MV-4-11 (cell line): ENCODE measurements at regions not wholly inside any gene's neighbourhood (a gene's known extent, or its start where the extent isn't known, plus 50 kb on each side); places are given as distances from the start of the nearest gene placed in this dataset.
"Not testable (repeated sequence)": the region's sequence is repeated elsewhere in the genome, so short reads cannot be mapped to it uniquely, and the experiment has no call there.

Experiments used
- DNase-seq: peaks from one replicate; lab custom pipeline; 2025; lab: John Stamatoyannopoulos, UW

GRCh38 chr10:3659203-3659917 is 125.6 kb downstream of the KLF6 start:
- DNase-seq, result no peak

DNA sequence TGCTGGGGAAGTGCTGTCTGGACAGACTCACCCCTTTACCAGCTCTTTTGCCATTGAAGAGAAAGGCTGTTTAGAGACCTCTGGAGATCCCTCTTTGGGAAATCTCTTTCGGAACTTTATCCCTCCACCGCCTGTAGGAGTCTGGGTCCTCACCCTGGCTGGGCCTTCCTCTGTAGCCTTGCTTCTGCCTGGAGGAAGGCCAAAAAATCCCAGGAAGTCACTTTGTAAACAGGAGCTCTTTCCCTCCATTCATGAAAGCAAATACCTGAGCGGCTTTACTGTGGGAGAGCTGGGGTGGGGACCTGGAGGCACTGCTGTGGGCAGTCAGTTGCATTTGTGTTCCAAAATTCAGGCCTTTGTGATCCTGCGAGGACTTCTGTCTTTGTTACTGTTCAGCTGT is 126.2 kb downstream of the KLF6 start:
- DNase-seq, result no peak

- DNase-seq, result no peak
Measured at GRCh38 chr10:3656214-3656613, 128.8 kb downstream of the KLF6 start.

DNA sequence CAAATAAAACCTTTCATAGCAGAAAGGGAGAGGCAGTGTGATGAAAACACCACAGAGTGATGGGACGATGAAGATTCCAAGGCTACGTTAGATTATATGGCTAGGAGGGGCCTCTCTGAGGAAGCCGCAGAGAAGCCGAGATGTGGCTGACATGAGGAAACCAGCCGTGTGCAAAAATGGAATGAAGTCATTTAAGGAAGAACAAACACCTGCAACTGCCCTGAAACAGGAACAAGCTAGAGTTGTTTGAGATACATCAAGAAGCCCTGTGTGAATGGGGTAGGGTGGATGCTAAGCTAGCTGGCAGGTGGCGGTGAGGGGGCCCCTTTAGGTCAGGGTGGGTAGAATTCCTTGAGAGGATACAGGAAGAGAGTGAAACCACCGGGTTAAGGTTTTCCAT is 129.5 kb downstream of the KLF6 start:
- peak; percentile 76 for DNase-seq

DNA sequence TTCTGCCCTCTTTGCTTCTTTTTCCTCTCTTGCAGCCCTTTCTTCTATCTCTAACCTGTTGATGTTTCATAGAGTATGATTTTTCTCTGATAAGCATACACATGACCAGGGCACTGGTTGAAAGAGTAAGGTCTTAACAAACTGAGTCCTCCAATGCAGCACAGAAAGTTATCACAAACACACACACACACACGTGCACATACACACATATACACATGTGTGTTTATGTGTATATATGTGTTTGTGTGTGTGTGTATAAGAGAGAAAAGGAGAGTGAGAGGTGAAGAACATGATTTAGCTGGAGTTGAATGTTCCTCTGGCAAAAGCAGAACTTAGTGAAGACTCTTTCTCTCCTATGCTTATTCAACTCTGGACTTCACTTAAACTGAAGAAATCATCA is 130.0 kb downstream of the KLF6 start:
- peak; percentile 6 for DNase-seq

DNA sequence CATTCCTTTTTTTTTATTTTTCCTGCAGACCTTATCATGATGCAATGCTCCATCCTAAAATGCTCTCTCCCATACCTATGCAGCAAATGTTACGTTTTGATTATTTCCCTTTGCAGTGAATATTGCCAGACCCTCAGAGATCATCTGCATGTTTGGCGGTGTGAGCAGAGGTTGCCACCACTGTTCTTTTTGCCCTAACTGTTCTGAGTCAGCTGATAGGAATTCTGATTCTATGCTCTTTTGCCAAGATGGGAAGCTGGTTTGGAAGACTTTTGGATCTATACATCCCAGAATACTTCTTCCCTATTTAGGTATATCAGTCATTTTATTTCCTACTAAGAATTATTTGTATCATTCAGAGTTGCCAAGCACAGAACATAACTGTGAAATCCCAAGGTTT is 130.5 kb downstream of the KLF6 start:
- DNase-seq, result no peak

DNA sequence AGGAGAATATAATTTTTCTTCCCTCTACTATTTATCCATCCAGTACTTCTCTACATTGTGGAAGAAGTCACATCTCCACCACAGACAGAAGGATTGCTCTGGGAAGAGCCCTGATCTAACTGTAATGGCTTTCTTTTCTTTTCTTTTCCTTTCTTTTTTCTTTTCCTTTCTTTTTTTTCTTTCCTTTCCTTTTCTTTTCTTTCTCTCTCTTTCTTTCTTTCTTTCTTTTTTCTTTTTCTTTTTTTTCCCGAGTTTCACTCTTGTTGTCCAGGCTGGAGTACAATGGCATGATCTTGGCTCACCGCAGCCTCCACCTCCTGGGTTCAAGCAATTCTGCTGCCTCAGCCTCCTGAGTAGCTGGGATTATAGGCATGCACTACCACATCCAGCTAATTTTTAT is 131.7 kb downstream of the KLF6 start:
- not testable (repeated sequence) for DNase-seq

DNA sequence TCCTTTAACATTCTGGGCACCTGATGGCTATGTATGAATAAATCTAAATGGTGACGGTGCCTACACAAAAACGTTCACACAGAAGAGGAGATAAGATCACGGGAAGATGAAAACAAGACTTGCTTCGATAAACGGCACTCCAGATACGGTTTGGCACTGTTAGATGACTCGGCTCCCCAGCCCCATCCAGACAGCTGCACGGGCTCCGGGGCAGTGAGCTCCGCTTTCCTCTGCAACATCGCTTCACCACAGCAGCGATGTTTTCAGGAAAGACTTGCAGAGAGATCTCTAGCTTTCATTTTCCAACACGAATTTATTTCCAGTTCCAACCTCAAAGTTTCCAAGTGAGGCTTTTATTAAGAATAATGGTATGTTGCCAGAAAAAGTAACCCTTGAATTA is 132.1 kb downstream of the KLF6 start:
- peak; percentile 15 for DNase-seq

DNA sequence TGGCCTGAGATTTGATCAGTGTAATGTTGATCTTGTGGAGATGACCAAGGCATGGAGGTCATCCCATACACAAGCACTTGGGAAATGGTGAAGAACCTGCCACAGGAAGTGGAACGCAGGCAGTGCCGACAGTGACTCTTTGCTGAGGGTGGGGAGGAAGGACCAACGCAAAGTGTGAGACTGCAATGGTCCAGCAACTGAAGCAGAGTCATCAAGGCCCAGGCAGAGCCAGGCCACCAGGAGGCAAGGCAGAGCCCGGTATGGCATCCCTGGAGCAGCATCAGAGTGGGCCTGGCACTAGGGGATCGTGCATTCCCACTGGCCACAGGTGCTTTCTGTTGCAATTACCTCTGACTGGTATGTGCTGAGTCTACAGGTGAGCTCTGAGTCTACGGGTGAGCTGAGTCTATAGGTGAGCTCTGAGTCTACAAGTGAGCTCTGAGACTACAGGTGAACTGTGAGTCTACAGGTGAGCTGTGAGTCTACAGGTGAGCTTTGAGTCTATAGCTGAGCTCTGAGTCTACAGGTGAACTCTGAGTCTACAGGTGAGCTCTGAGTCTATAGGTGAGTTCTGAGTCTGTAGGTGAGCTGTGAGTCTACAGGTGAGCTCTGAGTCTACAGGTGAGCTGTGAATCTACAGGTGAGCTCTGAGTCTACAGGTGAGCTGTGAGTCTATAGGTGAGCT is 132.9 kb downstream of the KLF6 start:
- DNase-seq, result no peak

- no peak for DNase-seq
Measured at GRCh38 chr10:3648576-3648975, 136.4 kb downstream of the KLF6 start.

DNA sequence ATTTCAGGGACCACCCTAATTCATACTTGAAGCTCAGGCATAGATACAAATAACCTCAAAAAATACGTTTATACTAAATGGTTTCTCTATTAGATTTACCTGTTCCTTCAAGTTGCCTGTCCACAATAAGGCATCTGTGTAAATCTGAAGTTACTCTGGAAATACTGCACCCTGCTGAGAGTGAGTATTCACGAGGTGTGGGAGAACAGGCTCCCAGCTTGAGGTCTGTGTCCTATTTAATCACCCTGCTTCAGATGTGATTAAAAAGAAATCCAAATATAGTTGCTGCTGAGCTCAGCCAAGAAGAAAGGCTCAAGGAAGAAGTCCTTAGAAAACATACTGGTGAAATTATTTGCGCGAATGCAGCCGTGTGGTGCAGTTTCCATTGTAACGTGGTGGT is 136.8 kb downstream of the KLF6 start:
- DNase-seq, result no peak

DNA sequence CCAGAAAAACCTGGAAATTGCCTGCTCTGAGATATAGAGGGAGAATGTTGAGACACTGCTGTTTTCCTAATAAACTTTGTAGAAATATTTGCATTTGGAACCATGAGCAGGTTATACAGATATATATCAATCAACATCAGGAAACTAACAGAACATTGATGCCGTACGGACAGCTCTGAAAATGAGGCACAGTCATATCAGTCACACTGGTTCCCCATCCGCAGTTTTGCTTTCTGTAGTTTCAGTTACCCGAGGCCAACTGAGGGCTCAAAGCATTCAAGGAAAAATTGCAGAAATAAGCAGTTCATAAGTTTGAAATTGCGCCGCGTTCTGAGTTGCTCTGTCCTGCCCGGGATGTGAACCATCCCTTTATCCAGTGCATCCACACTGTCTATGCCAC is 137.9 kb downstream of the KLF6 start:
- DNase-seq, result peak; percentile 56

GRCh38 chr10:3645406-3645805 is 139.6 kb downstream of the KLF6 start:
- DNase-seq, result no peak

DNA sequence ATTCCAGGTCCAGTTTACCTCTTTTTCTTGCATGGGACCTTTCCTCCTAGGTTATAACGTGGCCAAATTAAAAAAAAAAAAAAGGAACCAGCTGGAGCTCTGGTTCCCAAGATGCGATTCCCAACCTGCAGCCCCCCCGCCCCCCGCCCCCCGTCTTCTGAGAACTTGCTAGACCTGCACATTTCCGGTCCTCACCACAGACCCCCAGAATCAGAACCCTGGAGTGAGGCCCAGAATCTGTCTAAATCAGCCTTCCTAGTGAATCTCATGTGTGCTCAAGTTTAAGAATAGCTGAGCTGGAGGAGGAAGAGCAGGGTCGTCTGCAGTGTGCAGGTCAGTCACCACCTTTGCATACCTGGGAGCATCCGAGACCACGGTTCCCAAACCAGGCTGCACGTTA is 144.2 kb downstream of the KLF6 start:
- no peak for DNase-seq

GRCh38 chr10:3639546-3639945 is 145.5 kb downstream of the KLF6 start:
- no peak for DNase-seq

- no peak for DNase-seq
Measured at GRCh38 chr10:3636356-3637181, 148.4 kb downstream of the KLF6 start.

DNA sequence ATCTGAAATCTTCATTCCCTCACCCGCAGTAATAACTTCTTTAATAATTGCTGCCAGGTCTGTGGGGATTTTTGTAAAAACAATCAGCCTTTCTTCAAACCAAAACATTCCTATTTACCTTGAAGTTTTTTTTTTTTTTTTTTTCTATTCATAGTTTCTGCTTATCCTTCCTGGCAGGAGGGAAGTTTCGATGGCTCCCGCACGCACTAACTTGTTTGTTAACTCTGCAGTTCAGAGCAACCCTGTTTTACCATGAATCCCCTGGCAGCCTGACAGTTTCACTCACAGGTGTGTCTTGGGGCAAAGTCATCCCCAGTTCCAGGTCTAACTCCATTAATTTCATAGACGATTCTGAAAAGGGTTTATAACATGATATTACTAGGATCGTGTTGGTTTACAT is 149.3 kb downstream of the KLF6 start:
- DNase-seq, result no peak

GRCh38 chr10:3635211-3635671 is 149.8 kb downstream of the KLF6 start:
- no peak for DNase-seq

DNA sequence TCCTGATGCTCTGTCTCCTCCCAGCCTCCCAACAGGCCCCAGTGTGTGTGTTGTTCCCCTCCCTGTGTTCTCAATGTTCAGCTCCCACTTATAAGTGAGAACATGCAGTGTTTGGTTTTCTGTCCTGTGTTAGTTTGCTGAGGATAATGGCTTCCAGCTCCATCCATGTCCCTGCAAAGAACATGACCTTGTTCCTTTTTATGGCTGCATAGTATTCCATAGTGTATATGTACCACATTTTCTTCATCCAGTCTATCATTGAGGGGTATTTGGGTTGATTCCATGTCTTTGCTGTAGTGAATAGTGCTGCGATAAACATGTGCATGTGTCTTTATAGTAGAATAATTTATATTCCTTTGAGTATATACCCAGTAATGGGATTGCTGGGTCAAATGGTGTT is 150.4 kb downstream of the KLF6 start:
- not testable (repeated sequence) for DNase-seq

- DNase-seq, result no peak
Measured at GRCh38 chr10:3631701-3632330, 153.2 kb downstream of the KLF6 start.

DNA sequence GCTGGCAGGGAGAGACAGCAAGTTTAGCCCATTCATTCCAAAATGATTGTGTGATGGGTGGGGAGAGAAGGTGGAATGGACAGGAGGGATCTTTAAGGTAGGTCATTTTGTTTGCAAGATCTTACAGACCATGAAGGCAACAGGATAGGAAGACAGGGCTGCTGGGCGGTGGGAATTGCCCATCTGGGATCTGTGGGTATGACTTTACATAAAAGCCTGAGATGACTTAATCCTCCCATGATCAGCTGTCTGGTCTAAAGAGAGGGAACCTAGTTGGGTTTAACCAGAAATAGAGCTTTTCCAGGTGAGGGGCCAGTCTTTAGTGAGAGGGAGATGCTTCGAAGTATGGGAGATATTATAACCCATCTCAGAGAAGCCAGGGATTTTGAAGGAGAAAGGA is 153.7 kb downstream of the KLF6 start:
- DNase-seq, result no peak

- no peak for DNase-seq
Measured at GRCh38 chr10:3625959-3626751, 158.9 kb downstream of the KLF6 start.
